Caki2 (cell line): ENCODE measurements at regions not wholly inside any gene's neighbourhood (a gene's known extent, or its start where the extent isn't known, plus 50 kb on each side); places are given as distances from the start of the nearest gene placed in this dataset.

ENCODE experiments used
- DNase-seq: peaks from one replicate; pipeline ENCODE4 v3.0.0-alpha.2; 2015; ENCODE audit warnings: low read depth
- in situ Hi-C: cut with HindIII; loops from 2 replicates; pipeline ENCODE4 v1.10.0; 2016; ENCODE audit warnings: low sequenced_read_pairs, low pct_unique_long_range_greater_than_20kb, mixed read lengths

GRCh38 chr6:43923376-43924221, 153.6 kb downstream of the VEGFA start:
- in situ Hi-C loops, result no loop called here
- DNase-seq, result no peak

GRCh38 chr6:43922426-43923375, 152.7 kb downstream of the VEGFA start:
- in situ Hi-C loops, result no loop called here

GRCh38 chr6:43921548-43922425, 151.8 kb downstream of the VEGFA start:
- DNase-seq, result no peak
- in situ Hi-C loops, result no loop called here

More at GRCh38 chr6:43922426-43923375, 152.7 kb downstream of the VEGFA start:
- no peak for DNase-seq

DNA sequence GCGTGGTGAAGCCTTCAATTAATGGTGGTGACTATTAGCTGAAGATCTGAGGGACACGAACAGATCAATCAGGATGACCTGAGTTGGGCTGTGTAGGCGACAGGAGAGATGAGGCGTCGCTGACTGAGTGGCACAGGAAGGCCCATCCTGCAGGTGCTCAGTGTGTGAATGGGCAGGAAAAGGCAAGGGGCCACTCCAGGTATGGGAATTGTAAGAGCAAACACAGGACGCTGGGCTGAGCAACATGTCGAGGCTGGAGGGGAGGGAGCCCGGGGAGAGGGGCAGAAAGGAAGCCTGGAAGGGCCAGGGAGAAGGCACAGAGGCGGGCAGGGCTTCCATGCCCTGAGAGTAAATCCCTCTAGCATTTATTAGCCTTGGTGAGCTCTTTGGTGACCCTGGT, 151.0 kb downstream of the VEGFA start:
- DNase-seq, result no peak
- in situ Hi-C loops, result no loop called here

DNA sequence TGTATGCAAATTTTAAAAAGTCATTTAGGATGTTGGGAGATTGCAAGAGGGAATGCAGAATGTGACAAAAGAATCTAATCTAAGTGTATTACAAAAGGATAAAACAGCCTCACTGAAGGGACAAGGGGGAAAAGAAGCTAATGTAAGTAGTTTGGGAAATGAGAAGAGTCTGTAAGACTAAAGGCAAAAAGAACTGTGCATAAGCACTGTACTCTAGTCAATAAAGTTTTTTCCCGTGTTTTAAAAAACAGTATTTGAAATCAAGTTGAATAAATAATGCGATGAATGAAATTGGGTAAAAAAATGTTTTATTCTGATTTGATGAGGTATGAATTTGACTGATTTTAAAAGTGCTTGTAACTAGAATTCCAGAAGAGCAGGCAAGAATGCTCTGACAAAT, 149.8 kb downstream of the VEGFA start:
- no peak for DNase-seq
- in situ Hi-C loops, result no loop called here

- in situ Hi-C loops, result no loop called here
- DNase-seq, result no peak
These were observed 147.9 kb downstream of the VEGFA start for GRCh38 chr6:43917878-43918382.

DNA sequence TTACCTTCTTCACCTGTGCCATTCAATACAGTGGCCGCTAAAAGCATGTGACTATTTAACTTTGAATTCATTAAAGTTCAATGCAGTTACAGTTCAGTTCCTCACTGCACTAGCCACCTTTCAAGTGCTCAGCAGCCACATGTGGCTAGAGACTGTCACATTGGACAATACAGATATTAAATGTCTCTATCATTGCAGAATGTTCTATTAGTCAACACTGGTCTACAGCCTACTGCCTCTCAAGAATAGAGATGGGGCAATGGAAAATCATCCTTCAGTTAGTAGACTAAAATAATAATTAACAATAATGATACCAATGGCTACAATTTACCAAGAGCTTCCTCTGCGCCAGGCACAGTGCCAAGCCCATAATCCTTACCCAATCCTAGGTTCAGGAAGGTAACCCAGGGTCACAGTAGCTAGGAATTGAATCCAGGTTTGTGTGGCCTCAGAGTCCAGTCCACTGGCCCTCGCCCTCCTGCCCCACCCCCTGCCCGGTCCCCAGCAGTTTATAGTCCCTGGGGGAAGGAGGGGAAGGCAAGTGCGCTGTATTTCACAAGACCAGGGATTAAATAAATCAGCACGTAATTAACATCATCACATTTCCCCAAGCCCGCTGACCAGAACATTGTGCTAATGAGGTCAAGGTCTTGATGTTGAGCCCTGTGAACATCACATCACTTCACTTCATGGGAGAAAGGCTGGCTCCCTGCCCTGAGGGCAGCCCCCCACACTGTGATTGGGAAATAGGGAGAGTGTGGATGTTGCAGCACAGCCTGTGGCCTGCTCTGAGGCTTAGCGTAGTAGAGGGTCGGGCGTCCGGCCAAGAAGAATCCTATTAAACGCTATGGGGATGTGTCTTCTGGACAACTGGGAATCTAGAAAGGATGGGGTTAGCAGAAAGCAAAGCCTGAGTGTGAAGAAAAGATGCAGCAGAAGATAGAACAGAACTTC, 147.2 kb downstream of the VEGFA start:
- in situ Hi-C loops, result no loop called here
- DNase-seq, result peak; percentile 35

- in situ Hi-C loops, result no loop called here
- DNase-seq, result no peak
These were observed 146.2 kb downstream of the VEGFA start for GRCh38 chr6:43915986-43916923.

DNA sequence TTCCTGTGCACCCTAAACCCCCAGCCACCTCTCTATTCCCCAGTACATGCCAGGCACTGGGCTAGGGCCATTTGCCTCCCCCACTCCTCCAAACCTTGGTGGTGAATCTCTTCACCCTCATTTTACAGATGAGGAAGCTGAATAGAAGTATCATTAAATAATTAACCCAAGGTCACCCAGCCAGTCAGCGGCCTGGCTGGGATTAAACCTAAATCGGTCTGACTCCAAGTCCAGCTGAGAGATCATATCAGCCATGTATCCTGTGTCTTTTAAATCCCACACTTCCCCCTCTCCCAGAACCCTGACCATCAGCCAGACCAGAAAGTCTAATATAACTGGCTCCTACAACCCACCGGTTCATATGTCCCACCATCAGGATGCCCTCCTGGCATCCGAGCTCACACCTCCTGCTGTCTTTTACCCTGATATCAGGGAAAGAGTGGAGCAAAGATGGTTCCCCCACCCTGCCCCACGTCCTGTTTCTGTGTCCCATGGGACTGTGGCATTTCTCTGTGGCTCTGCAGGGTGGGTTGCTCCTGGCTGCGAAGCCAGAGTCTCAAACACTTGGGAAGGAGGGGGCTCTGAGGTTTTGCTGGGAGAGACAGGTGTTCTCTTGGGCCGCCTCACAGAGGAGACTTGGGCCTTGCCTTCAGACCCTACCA, 145.3 kb downstream of the VEGFA start:
- DNase-seq, result no peak

DNA sequence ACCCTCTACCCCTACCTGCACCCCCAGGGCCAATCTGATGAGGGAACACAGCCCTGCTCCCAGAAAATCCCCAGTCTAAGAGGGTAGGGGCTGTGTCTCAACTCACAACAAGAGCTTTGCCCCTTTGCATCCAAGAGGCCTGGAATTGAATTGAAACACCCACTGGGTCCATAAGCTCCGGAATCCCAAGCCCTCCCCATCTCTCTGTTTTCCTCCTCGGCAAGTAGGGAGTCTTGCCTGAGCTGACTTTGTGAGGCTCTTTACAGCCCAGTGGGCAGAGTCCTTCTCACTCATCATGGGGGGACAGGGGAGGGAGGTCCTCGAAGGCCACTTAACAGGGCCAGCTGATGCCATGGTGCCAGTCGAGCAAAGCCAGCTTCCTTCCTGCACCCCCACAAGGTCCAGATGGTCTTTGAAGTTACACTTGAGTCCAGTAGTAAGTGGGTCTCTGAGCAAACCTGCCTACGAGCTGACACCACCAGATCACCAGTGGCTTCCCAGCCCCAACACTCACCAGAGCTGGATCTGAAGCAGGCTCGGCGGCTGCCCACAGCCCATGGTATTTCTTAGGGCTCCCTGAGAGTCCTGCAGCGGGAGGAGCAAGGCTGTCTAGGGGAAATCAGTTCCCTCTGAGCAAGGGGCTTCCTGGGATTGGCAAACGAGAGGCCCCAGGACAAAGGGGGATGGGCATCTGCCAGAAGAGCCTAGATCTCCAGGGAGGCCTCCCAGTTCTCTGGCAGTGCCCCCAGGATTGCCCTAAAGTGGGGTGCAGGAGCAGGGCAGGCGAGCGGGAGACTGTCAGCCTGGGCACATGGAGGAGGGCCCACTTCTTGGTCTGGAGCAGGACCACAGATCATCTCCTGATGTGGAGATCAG, 144.5 kb downstream of the VEGFA start:
- no peak for DNase-seq
- in situ Hi-C loops, result no loop called here

More for the DNA sequence above, 145.3 kb downstream of the VEGFA start:
- in situ Hi-C loops, result no loop called here

- in situ Hi-C loops, result no loop called here
- no peak for DNase-seq
These were observed 143.6 kb downstream of the VEGFA start for GRCh38 chr6:43913375-43914271.

DNA sequence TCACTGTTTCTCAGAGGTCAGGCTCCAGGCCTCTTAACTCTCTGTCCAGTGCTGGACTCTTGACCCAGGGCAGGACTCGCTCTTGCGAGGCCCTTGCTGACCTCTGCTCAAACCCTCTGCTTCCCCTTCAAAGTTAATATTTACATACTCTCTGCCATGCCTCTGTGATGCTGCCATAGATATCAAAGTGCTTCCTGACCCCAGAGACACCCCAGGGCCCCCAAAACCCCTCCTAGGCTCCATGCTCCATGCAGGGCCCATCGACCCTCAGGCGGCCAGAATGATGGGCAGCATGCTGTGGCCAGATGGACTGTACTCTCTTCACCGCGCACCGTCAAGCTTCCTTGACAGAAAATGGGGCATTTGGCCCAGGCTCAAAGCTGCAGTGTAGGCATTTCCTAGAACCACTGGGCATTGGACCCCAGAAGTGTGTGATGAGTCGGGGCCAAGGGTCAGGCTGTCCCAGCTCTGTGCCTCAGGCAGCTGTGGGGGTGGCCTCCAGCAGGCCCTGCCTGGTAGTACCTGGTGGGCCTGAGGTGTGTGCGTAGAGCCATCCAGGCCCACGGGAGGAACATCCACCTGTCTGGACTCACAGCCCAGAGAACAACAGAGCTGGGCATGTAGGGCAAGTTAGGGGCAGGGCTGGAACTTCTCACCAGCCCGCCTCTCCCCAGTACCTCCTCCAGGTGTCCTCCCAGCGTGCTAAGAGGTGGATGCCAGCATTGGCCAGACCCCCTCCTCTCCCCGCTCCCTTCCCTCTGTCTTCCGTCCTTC, 142.8 kb downstream of the VEGFA start:
- DNase-seq, result no peak
- in situ Hi-C loops, result no loop called here

DNA sequence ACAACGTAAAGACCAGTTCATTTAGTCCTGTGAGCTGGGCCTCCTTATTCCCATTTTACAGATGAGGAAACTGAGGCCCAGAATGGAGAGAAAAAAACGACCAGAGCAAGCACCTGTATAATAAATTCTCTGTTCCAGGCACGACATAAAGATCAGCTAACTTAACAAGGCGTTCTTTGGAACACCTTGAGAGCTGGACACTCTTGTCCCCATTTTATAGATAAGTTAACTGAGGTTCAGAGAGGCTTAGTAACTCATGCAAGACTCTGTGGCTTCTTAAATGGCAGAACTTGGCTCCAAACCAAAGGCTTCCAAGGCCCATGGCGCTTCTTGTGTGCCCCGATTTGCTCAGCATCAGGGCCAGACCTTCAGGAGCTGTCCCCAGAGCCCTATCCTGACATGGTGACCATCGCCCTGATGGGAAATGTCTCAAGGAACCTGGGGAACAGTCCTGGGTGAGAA, 142.1 kb downstream of the VEGFA start:
- in situ Hi-C loops, result no loop called here

More for the DNA sequence above, 142.1 kb downstream of the VEGFA start:
- DNase-seq, result no peak
